Stimulated activated effector memory CD8-positive, alpha-beta T cell treated with anti-CD3 and anti-CD28 coated beads, Interleukin-12 subunit alpha, Interleukin-12 subunit beta, amount 100 ng/mL, for 72 hours (primary cell): ENCODE measurements at regions not wholly inside any gene's neighbourhood (a gene's known extent, or its start where the extent isn't known, plus 50 kb on each side); places are given as distances from the start of the nearest gene placed in this dataset.
"Not testable (repeated sequence)": the region's sequence is repeated elsewhere in the genome, so short reads cannot be mapped to it uniquely, and the experiment has no call there.

Source experiments
- ATAC-seq: fragments of 150-1000 bp; cut with Tn5 transposase; 2 replicates; pipeline ENCODE4 v1.10.0; 2021
- DNase-seq, 2 donors: peaks; one replicate each; pipeline ENCODE4 v3.0.0; 2021 to 2022; ENCODE audit warnings: low spot score in 2 of 2
- H3K27ac Mint-ChIP-seq: one replicate; pipeline ENCODE4 v1.8.0; 2022; ENCODE audit warnings: mild to moderate bottlenecking, mixed read lengths
- H3K36me3 Mint-ChIP-seq: one replicate; pipeline ENCODE4 v1.8.0; 2022; ENCODE audit warnings: mild to moderate bottlenecking, mixed read lengths
- H3K4me1 Mint-ChIP-seq: one replicate; pipeline ENCODE4 v1.8.0; 2022; ENCODE audit warnings: mixed read lengths
- H3K4me3 Mint-ChIP-seq: one replicate; pipeline ENCODE4 v1.8.0; 2022; ENCODE audit warnings: mild to moderate bottlenecking, mixed read lengths
- H3K9me3 Mint-ChIP-seq: one replicate; pipeline ENCODE4 v1.8.0; 2022; ENCODE audit warnings: mixed read lengths

DNA sequence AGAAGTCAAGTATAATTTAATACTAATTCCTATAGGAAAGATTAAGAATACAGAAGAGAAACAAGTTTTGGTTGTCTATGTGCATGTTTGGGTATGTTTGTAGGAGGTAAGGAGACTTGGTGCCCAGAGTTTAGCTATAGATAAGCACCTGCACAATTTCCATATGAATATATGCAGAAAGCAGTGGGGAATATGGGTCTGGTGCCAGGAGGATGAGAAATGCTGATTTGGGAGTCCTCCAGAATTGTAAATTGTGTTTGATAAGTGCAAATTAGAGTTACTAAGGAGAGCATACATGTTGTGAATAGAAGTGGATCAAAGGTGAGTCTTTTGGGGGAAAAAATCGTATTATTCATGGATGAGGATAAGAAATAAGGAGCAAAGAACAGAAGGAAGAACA, 653.1 kb downstream of the EFNA5 start:
- Mint-ChIP-seq H3K4me1 (no peaks in the 10 kb centered on the region), H3K9me3 (no peaks in the 10 kb centered on the region), H3K36me3 (no peaks in the 10 kb centered on the region), H3K4me3 (no peak overlapping the region), H3K27ac (no peak overlapping the region)
- ATAC-seq (no peak), DNase-seq (no peak)

DNA sequence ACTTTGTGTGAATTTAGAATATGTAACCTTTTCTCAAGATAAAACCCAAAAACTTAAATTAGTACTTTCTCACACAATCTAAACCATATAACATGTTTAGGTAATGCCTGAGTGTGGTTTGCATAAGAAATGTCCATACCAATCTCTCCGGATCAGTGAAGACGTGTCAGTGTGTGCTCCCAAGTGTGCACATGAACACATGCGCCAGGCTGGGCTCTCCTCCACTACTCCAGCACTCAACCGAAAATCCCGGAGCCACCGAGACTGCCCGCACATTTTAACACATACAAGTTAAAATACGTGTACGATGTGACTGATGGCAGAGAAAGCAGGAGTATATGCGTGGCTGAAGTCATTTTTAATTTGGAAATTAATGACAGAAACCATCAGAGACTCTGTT, 658.4 kb downstream of the EFNA5 start:
- H3K4me1 Mint-ChIP-seq: no peaks in the 10 kb centered on the region
- no peak overlapping the region for H3K4me3 Mint-ChIP-seq
- no peak for ATAC-seq
- H3K9me3 Mint-ChIP-seq: no peaks in the 10 kb centered on the region
- H3K36me3 Mint-ChIP-seq: no peaks in the 10 kb centered on the region
- DNase-seq: no peak
- no peak overlapping the region for H3K27ac Mint-ChIP-seq

- DNase-seq (no peak), ATAC-seq (no peak)
- no peaks in the 10 kb centered on the region for H3K36me3 Mint-ChIP-seq
- no peaks in the 10 kb centered on the region for H3K4me1 Mint-ChIP-seq
- H3K27ac Mint-ChIP-seq: no peak overlapping the region
- H3K4me3 Mint-ChIP-seq: no peak overlapping the region
- H3K9me3 Mint-ChIP-seq: no peaks in the 10 kb centered on the region
These were observed 659.1 kb downstream of the EFNA5 start for GRCh38 chr5:107011605-107012004.

GRCh38 chr5:107010060-107010459, 660.7 kb downstream of the EFNA5 start:
- H3K36me3 Mint-ChIP-seq: no peaks in the 10 kb centered on the region
- no peak overlapping the region for H3K4me3 Mint-ChIP-seq
- H3K9me3 Mint-ChIP-seq: no peaks in the 10 kb centered on the region
- no peak for DNase-seq
- no peak overlapping the region for H3K27ac Mint-ChIP-seq
- no peaks in the 10 kb centered on the region for H3K4me1 Mint-ChIP-seq
- no peak for ATAC-seq

GRCh38 chr5:107005653-107006052, 665.1 kb downstream of the EFNA5 start:
- Mint-ChIP-seq H3K9me3 (no peaks in the 10 kb centered on the region), H3K4me3 (no peak overlapping the region), H3K27ac (no peak overlapping the region), H3K4me1 (no peaks in the 10 kb centered on the region), H3K36me3 (no peaks in the 10 kb centered on the region)
- no peak for DNase-seq
- no peak for ATAC-seq

DNA sequence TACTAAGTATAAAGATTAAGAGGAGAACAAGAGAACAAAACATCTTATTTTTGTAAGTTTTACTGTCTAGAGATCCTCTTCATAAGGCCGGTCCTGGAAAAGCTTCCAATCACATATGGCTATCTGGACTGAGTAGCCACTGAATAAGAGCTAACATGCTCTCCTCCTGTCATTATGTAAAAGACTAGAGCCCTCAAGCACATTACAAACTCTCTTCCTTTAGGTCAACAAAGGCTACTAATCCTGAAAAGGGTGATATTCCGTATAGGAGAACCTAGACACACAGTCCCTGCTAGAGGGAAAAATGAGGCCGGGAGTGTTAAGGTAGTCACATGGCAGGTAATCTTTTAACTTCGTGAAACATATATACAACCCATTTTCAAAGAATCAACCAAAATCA, 665.6 kb downstream of the EFNA5 start:
- no peaks in the 10 kb centered on the region for H3K9me3 Mint-ChIP-seq
- H3K27ac Mint-ChIP-seq: no peak overlapping the region
- DNase-seq (no peak), ATAC-seq (no peak)
- H3K4me3 Mint-ChIP-seq: no peak overlapping the region
- H3K4me1 Mint-ChIP-seq: no peaks in the 10 kb centered on the region
- H3K36me3 Mint-ChIP-seq: no peaks in the 10 kb centered on the region

GRCh38 chr5:107002115-107002514, 668.6 kb downstream of the EFNA5 start:
- DNase-seq: no peak
- H3K9me3 Mint-ChIP-seq: peaks cover 10% of the 10 kb centered on the region
- no peak for ATAC-seq
- no peaks in the 10 kb centered on the region for H3K4me1 Mint-ChIP-seq
- no peaks in the 10 kb centered on the region for H3K36me3 Mint-ChIP-seq
- no peak overlapping the region for H3K4me3 Mint-ChIP-seq
- H3K27ac Mint-ChIP-seq: no peak overlapping the region

DNA sequence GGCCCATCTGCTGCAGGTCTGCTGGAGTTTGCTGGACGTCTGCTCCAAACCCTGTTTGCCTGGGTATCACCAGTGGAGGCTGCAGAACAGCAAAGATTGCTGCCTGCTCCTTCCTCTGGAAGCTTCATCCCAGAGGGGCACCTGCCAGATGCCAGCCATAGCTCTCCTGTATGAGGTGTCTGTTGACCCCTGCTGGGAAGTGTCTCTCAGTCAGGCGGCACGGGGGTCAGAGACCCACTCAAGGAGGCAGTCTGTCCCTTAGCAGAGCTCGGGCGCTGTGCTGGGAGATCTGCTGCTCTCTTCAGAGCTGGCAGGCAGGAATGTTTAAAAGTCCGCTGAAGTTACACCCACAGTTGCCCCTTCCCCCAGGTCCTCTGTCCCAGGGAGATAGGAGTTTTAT, 671.2 kb downstream of the EFNA5 start:
- not testable (repeated sequence) for DNase-seq

GRCh38 chr5:106986006-106986405, 684.7 kb downstream of the EFNA5 start:
- H3K36me3 Mint-ChIP-seq: no peaks in the 10 kb centered on the region
- ATAC-seq (no peak), DNase-seq (no peak)
- no peaks in the 10 kb centered on the region for H3K4me1 Mint-ChIP-seq
- H3K27ac Mint-ChIP-seq: no peak overlapping the region
- no peaks in the 10 kb centered on the region for H3K9me3 Mint-ChIP-seq
- no peak overlapping the region for H3K4me3 Mint-ChIP-seq

More for the DNA sequence above, 671.2 kb downstream of the EFNA5 start:
- not testable (repeated sequence) for ATAC-seq, H3K27ac Mint-ChIP-seq, H3K4me1 Mint-ChIP-seq, H3K36me3 Mint-ChIP-seq, H3K4me3 Mint-ChIP-seq
- peaks cover 15% of the 10 kb centered on the region for H3K9me3 Mint-ChIP-seq

DNA sequence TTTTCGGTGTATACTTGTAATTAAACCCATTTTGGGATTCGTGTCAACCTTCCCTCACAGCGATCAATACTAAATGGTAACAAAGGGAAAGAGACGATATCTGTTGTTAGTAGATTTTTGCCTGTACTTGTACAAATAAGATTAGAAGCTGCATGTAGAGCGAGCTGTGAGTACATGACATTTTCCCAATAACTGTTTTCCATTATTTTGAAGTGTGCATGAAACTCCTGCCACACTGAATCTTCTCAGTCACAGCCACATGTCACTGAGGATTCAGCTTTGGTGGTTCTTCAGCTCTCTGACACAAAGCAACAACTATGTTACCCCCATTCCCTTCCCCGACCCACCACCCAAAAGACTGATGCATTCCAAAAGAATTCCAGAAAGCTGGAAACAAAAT, 685.6 kb downstream of the EFNA5 start:
- Mint-ChIP-seq H3K9me3 (no peaks in the 10 kb centered on the region), H3K36me3 (no peaks in the 10 kb centered on the region), H3K27ac (no peak overlapping the region), H3K4me3 (no peak overlapping the region), H3K4me1 (no peaks in the 10 kb centered on the region)
- no peak for DNase-seq
- no peak for ATAC-seq

DNA sequence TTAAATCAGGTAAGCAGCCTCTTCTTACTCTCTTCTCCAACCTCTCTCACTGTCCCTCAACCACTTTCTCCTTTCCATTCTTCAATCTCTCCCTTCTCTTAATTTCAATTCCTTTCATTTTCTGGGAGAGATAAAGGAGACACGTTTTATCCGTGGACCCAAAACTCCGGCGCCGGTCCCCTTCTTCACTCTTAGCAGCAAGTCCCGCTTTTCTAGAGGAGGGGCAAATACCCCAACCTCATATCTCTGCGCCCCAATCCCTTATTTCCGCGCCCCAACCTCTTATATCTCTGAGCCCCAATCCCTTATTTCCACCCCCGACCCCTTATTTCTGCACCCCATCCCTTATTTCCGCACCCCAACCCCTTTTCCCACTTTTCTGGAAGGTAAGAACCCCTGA, 691.6 kb downstream of the EFNA5 start:
- H3K9me3 Mint-ChIP-seq, H3K27ac Mint-ChIP-seq, H3K36me3 Mint-ChIP-seq, H3K4me1 Mint-ChIP-seq, H3K4me3 Mint-ChIP-seq, ATAC-seq, DNase-seq: not testable (repeated sequence)

- H3K4me1 Mint-ChIP-seq, H3K27ac Mint-ChIP-seq, H3K36me3 Mint-ChIP-seq, ATAC-seq, DNase-seq, H3K4me3 Mint-ChIP-seq, H3K9me3 Mint-ChIP-seq: not testable (repeated sequence)
These were observed 692.1 kb downstream of the EFNA5 start for GRCh38 chr5:106978582-106979165.

DNA sequence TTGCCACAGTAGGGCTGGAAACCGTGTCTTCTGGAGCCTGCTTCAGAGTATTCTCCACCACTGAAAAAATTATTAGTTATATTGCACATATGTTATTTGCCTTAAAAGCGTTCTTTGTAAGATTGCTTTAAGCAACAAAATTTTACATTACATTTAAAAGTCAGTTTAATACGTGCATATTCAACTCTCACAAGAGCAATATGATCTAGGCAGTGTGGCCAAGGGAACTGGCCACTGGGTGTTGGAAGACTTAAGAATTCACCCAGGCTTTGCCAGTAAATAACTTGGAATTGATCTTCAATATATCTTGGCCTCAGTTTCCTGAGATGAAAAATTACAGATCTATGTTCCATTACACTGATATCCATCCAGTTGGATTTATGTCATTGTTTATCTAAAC, 694.4 kb downstream of the EFNA5 start:
- no peak overlapping the region for H3K4me3 Mint-ChIP-seq
- H3K36me3 Mint-ChIP-seq: no peaks in the 10 kb centered on the region
- no peak overlapping the region for H3K27ac Mint-ChIP-seq
- ATAC-seq: no peak
- no peaks in the 10 kb centered on the region for H3K4me1 Mint-ChIP-seq
- DNase-seq: no peak
- no peaks in the 10 kb centered on the region for H3K9me3 Mint-ChIP-seq

GRCh38 chr5:106974272-106974671, 696.5 kb downstream of the EFNA5 start:
- no peaks in the 10 kb centered on the region for H3K9me3 Mint-ChIP-seq
- H3K27ac Mint-ChIP-seq: no peak overlapping the region
- H3K4me3 Mint-ChIP-seq: no peak overlapping the region
- DNase-seq (no peak), ATAC-seq (no peak)
- no peaks in the 10 kb centered on the region for H3K4me1 Mint-ChIP-seq
- H3K36me3 Mint-ChIP-seq: no peaks in the 10 kb centered on the region

DNA sequence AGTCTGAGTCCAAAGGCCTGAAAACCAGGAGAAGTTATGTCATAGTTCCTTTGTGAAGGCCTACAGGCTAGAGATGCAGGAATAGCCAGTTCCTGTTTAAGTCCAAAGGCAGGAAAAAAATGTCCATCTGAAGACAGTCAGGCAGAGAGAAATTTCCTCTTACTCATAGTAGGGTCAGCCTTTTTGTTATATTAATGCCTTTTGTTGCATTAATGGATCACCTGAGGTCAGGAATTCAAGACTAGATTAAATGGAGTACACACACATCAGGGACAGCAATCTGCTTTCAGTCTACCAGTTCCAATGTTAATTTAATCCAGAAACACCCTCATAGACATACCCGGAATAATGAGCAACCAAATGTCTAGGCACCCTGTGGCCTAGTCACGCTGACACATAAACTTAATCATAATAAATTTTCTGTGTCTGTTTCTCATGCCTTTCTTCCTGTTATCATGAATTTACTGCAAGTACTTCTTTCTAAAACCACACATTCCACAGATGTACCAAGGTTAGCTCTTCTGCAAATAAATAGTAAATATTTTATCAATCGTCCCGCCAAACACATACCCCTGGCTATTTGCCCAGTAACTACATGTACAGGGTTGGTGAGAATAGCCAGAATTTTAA, 703.9 kb downstream of the EFNA5 start:
- Mint-ChIP-seq H3K4me1 (no peaks in the 10 kb centered on the region), H3K4me3 (no peak overlapping the region), H3K36me3 (no peaks in the 10 kb centered on the region), H3K9me3 (no peaks in the 10 kb centered on the region), H3K27ac (no peak overlapping the region)
- ATAC-seq (no peak), DNase-seq (no peak)

DNA sequence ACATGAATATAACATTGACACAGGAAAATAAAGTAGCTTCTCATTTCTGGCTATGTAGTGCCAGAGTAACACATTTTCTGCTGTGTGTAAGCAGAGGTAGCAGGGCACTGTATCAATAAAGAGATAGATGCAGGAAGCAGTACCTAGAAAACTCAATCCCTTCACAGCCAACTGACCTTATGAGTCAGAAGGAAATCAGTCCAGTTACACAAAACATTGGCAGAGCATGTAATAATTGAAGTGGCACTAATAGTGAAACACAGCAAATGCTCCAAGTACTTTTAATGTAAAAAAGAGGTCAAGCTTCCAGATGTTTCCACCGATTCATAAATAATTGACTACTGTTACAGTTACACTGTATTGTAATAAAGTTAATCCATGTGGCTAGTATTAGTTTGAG, 706.6 kb downstream of the EFNA5 start:
- H3K36me3 Mint-ChIP-seq: no peaks in the 10 kb centered on the region
- H3K27ac Mint-ChIP-seq: no peak overlapping the region
- H3K9me3 Mint-ChIP-seq: peaks cover 3% of the 10 kb centered on the region
- DNase-seq: no peak
- no peak overlapping the region for H3K4me3 Mint-ChIP-seq
- no peak for ATAC-seq
- no peaks in the 10 kb centered on the region for H3K4me1 Mint-ChIP-seq

- Mint-ChIP-seq H3K9me3 (peaks cover 3% of the 10 kb centered on the region), H3K36me3 (no peaks in the 10 kb centered on the region), H3K27ac (no peak overlapping the region), H3K4me1 (no peaks in the 10 kb centered on the region), H3K4me3 (no peak overlapping the region)
- DNase-seq (no peak), ATAC-seq (no peak)
These were observed 707.1 kb downstream of the EFNA5 start for GRCh38 chr5:106963630-106964029.
